ENCODE measurements at regions not wholly inside any gene's neighbourhood (a gene's known extent, or its start where the extent isn't known, plus 50 kb on each side); places are given as distances from the start of the nearest gene placed in this dataset.

DNA sequence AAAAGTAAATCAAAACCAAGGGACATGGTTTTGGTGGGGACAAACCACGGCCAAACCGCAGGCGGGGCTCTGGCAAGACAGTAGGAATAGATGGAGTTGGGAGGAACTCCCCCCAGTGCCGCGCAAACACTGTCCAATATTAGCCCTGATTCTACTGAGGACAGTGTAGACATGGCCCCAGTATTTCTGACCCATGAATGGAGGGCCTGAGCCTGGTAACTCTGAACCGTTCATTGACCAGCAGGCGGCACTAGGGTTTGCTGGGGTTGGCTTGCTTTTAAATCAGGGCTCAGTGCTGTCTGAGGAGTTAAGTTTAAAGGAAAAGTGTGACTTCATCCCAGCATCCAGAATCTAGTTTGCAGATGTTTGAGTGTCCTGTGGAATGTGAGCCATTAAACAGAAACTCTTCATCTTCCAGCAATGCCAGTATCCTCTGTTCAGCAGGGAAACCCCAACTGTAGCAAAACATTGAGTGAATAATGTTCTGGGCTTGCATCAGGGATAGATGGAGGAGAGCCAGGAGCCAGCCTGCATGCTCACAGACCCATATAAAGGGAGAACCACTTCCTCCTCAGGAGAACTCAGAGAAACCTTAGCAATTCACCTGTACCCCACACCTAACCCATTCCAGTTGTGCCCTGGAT is 147.4 kb upstream of the PRSS58 start:
- TF ChIP-seq, protein P1, sequence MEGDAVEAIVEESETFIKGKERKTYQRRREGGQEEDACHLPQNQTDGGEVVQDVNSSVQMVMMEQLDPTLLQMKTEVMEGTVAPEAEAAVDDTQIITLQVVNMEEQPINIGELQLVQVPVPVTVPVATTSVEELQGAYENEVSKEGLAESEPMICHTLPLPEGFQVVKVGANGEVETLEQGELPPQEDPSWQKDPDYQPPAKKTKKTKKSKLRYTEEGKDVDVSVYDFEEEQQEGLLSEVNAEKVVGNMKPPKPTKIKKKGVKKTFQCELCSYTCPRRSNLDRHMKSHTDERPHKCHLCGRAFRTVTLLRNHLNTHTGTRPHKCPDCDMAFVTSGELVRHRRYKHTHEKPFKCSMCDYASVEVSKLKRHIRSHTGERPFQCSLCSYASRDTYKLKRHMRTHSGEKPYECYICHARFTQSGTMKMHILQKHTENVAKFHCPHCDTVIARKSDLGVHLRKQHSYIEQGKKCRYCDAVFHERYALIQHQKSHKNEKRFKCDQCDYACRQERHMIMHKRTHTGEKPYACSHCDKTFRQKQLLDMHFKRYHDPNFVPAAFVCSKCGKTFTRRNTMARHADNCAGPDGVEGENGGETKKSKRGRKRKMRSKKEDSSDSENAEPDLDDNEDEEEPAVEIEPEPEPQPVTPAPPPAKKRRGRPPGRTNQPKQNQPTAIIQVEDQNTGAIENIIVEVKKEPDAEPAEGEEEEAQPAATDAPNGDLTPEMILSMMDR (IDR thresholded peaks at IDR 0.05) = no peak
- TF ChIP-seq POLR2A (IDR thresholded peaks at IDR 0.05) = no peak

Measured in breast epithelium (tissue), 3 donors.